ENCODE measurements at regions not wholly inside any gene's neighbourhood (a gene's known extent, or its start where the extent isn't known, plus 50 kb on each side); places are given as distances from the start of the nearest gene placed in this dataset.
A peak's percentile ranks its signal among the peaks of the same experiment; 100 is the strongest.

DNA sequence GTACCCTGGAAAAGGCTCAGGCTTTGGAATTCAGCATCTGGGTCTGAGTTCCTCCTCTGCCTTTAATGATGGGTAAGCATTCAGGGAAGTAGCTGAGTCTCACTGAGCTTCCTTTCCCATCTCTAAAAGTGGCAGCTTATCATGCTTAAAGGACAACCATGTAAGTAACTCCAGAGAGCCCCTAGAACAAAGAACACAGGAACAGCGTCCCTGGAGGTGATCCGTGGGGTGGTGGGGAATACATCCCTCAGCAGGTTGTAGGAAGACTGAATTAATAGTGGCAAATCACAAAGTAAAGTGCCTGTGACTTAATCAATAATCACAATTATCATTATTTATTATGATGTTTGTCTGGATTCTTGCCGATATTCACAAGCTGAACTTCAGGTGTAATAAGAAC, 114.7 kb upstream of the ISX start:
- TF ChIP-seq, protein P1, sequence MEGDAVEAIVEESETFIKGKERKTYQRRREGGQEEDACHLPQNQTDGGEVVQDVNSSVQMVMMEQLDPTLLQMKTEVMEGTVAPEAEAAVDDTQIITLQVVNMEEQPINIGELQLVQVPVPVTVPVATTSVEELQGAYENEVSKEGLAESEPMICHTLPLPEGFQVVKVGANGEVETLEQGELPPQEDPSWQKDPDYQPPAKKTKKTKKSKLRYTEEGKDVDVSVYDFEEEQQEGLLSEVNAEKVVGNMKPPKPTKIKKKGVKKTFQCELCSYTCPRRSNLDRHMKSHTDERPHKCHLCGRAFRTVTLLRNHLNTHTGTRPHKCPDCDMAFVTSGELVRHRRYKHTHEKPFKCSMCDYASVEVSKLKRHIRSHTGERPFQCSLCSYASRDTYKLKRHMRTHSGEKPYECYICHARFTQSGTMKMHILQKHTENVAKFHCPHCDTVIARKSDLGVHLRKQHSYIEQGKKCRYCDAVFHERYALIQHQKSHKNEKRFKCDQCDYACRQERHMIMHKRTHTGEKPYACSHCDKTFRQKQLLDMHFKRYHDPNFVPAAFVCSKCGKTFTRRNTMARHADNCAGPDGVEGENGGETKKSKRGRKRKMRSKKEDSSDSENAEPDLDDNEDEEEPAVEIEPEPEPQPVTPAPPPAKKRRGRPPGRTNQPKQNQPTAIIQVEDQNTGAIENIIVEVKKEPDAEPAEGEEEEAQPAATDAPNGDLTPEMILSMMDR (conservative IDR thresholded peaks at IDR 0.05) = no peak
- no peak overlapping the region for H3K27ac ChIP-seq

DNA sequence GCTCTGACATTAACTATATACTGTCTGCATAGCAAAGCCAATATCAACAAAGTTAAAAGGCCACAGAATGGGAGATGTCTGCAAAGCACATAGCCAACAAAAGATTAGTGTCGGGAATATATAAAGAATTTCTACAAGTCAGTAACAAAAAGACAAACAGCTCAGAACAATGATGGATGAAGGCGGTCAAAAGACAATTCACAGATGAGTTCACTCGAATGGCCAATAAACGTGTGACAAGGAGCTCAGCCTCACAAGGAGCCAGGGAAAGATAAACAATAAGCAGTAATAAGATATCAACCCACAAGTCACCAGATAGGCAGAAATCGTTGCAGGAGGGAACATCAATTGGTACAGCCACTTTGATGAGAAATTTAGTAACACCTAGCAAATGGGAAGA, 106.0 kb upstream of the ISX start:
- H3K27ac ChIP-seq = no peak overlapping the region
- TF ChIP-seq, protein P1 (conservative IDR thresholded peaks at IDR 0.05) = no peak

DNA sequence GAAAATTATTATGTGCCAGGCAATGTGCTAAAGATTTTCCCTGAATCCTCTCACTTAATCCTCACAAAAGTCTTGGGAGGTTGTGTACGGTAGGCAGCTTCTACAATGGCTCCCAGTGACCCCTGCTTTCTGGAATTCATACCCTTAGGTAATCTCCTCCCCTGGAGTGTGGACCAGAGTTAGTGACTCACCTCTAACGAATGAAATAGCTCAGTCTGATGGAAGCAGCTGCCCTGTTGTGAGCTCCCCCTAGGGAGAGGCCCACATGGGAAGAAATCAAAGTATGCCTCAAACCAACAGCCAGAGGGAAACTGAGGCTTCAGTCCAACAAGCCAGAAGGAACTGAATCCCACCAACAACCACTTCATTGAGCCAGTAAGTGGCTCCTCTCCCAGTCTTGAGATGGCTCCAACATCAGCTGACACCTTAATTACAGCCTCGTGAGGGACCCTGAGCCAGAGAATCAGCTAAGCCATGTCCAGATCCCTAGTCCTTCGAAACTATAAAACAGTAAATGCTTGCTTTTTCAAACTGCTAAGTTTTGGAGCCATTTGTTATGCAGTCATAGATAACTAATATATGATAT, 98.9 kb upstream of the ISX start:
- H3K27ac ChIP-seq = no peak overlapping the region
- TF ChIP-seq, protein P1 (conservative IDR thresholded peaks at IDR 0.05) = no peak

DNA sequence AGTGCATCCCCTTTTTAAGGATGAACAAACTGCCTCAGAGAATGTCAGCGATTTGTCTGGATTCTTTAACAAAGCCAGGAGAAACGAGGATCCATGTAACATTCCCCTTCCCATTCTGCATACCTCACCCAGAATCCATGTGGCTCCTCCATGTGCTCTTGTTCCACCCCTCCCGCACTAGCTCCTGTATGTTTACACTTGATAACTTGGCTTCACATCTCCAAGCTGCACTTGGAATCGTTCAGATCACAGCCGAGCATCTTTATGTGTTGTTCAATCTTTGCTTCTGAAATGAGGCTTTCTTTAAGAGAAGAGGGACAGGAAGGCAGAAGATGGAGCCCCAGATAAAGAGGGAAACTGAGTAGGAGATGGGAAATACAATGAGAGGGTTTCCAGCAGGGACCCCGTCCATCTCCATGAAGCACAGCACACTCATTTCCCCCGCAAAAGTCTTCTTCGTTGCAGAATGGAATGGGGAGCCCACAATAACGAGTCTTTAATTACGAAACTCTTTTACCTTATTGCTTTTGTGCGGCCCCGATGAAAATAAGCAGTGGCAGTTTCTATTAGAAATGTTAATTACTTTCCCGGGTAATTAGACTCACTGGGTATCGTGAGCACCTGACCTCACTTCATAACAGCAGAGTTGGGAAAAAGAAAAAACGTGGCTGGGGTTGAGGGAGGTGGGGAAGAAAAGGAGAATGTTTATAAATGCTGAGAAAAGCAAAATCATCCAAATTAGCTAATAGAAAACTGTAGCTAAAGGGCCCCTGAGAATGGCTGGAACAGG, 96.8 kb upstream of the ISX start:
- TF ChIP-seq, protein P1 (conservative IDR thresholded peaks at IDR 0.05) = no peak
- no peak overlapping the region for H3K27ac ChIP-seq

DNA sequence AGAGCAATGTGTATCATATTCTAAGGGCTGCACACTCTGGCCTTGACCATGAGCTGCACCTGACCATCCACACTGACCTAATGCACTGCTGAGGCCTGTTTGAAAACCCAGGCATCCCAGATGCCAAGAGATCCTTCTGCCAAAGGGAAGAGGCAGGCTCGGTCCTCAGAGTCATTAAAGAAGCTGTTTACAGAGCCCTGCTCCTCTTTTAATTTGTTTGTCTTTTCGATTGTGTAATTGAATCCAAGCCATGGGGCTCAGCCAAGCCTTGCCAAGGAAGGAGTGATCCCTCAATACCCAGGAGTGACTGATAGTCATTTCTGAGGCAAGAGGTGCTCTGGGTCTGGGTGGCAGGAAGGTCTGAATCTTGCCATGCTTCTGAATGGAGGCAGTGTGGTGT, 94.5 kb upstream of the ISX start:
- H3K27ac ChIP-seq = peak overlapping the region; percentile 55
- TF ChIP-seq, protein P1 (conservative IDR thresholded peaks at IDR 0.05) = no peak

DNA sequence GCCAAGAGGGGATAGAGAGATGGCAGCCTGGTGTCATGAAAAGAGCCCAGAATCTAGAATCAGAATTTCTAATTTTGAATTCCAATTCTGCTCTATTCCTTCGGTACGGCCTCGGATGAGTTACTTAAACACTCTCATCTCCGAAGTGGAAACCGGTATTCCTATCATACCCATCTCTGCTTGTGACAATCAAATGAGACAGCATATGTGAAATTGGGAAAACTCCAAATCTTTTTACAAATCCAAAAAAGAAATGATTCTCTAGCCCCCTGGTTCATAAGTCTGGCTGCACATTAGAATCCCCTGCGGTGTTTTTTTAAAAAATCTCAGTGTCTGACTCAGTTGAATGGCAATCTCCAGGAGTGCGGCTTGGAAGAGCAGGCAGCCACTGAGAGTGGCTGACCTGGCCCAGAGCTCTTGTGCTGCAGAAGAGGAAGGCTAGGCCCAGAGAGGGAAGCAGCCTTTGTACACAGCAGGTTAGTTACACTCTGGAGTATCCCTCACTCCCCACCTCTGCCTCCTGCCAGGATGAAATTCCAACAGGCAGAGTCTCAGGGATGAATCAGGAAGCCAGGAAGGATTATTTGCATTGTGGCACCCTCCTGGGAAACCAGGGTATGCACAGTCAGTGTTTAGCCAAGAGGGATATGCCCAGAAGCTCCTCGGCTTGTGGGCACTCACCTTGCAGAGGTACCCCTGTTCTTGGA, 93.6 kb upstream of the ISX start:
- TF ChIP-seq, protein P1 (conservative IDR thresholded peaks at IDR 0.05) = no peak
- peak overlapping the region; percentile 55; the same call in 1 of the 2 replicates for H3K27ac ChIP-seq

DNA sequence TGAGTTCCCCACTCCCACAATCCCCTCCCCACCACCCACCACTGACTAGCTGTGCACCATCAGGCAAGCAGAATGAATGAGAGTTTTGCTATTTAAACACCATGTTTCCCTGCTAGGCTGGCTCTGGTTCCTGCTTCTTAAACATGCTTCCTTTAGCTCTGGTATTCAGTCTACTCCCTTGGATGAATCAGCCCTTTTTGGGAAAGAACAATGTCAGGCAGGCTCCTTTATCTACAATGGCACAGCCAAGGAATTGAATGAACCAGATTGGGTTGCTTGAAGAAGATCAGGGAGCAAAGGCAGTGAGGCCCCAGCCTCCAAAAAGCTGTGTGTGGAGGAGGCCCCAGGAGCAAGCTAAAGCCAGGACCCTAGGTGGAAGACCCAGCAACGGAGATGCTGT, 92.9 kb upstream of the ISX start:
- TF ChIP-seq, protein P1 (conservative IDR thresholded peaks at IDR 0.05) = no peak

More for the DNA sequence above, 92.9 kb upstream of the ISX start:
- no peak overlapping the region for H3K27ac ChIP-seq
